PC-9 (cell line): ENCODE measurements at regions not wholly inside any gene's neighbourhood (a gene's known extent, or its start where the extent isn't known, plus 50 kb on each side); places are given as distances from the start of the nearest gene placed in this dataset.

Experiments
- BruUV-seq: library from RNA; stranded (reverse); fragments of 400-500 nt; replicated peaks from 2 replicates; lab custom pipeline; 2021; lab: Mats Ljungman, UMichigan
- CTCF ChIA-PET: fragments of 300-600 bp; sonication (Branson Sonifier 250); formaldehyde crosslinking; loops from one replicate; lab custom pipeline; 2022; ENCODE audit warnings: antibody characterized with exemption; lab: Charles Lee
- POLR2A ChIA-PET: fragments of 300-600 bp; sonication (Branson Sonifier 250); formaldehyde crosslinking; loops from one replicate; lab custom pipeline; 2022; ENCODE audit warnings: antibody characterized with exemption; ENCODE audit not compliant: unreplicated experiment; lab: Charles Lee
- DNase-seq, 2 experiments: peaks; one replicate each; pipeline versions ENCODE4 v3.0.0 to v3.0.0-alpha.2; 2015 to 2022; ENCODE audit warnings: mixed read lengths in 1 of 2
- H2AFZ ChIP-seq: fragments of 200-600 bp; sonication (generic); 2 replicates; pipeline ENCODE4 v1.8.1; 2017; ENCODE audit warnings: antibody characterized with exemption
- H3F3A ChIP-seq: fragments of 200-600 bp; sonication (generic); 2 replicates; pipeline ENCODE4 v1.8.1; 2017; ENCODE audit warnings: antibody characterized with exemption, mild to moderate bottlenecking, low read depth; ENCODE audit not compliant: insufficient read depth
- H3K27ac ChIP-seq: fragments of 200-600 bp; sonication (generic); 2 replicates; pipeline ENCODE4 v1.6.1; 2016; ENCODE audit warnings: mixed run types
- H3K27me3 ChIP-seq: fragments of 200-600 bp; sonication (generic); 2 replicates; pipeline ENCODE4 v1.6.1; 2016; ENCODE audit warnings: low read depth, mixed run types; ENCODE audit not compliant: insufficient read depth
- H3K36me3 ChIP-seq: fragments of 200-600 bp; sonication (generic); 2 replicates; pipeline ENCODE4 v1.6.1; 2016; ENCODE audit warnings: low read depth, mixed run types
- H3K4me1 ChIP-seq: fragments of 200-600 bp; sonication (generic); replicated peaks from 2 replicates; pipeline ENCODE4 v1.6.1; 2016; ENCODE audit warnings: mixed run types; ENCODE audit not compliant: insufficient read depth
- H3K4me2 ChIP-seq: fragments of 200-600 bp; sonication (generic); 2 replicates; pipeline ENCODE4 v1.6.1; 2017; ENCODE audit warnings: mixed run types
- H3K4me3 ChIP-seq: fragments of 200-600 bp; sonication (generic); 2 replicates; pipeline ENCODE4 v1.6.1; 2016; ENCODE audit warnings: mixed run types
- H3K79me2 ChIP-seq: fragments of 200-600 bp; sonication (generic); 2 replicates; pipeline ENCODE4 v1.6.1; 2017; ENCODE audit warnings: low read depth, mixed run types
- H3K9me2 ChIP-seq: fragments of 200-600 bp; sonication (generic); 2 replicates; pipeline ENCODE4 v1.8.1; 2017; ENCODE audit warnings: mild to moderate bottlenecking; ENCODE audit not compliant: insufficient read depth
- H3K9me3 ChIP-seq: fragments of 200-600 bp; sonication (generic); 2 replicates; pipeline ENCODE4 v1.8.1; 2016; ENCODE audit warnings: low read depth; ENCODE audit not compliant: insufficient read depth
- H4K20me1 ChIP-seq: fragments of 200-600 bp; sonication (generic); 2 replicates; pipeline ENCODE4 v1.8.1; 2017; ENCODE audit not compliant: insufficient read depth
- CTCF ChIP-seq: fragments of 200-600 bp; sonication (generic); conservative IDR thresholded peaks from 2 replicates; pipeline ENCODE4 v1.6.1; 2017; ENCODE audit warnings: mixed run types, antibody characterized with exemption, mild to moderate bottlenecking, moderate library complexity
- EZH2 ChIP-seq: fragments of 200-600 bp; sonication (generic); IDR thresholded peaks from 2 replicates; pipeline ENCODE4 v1.8.0; 2017; ENCODE audit warnings: antibody characterized with exemption, low read depth
- intact Hi-C: fragments of 100-400 bp; cut with micrococcal nuclease; formaldehyde crosslinking; loops from one replicate; pipeline ENCODE4 v1.10.0; 2022; ENCODE audit not compliant: unreplicated experiment

GRCh38 chrX:98338544-98338943 is 1454.8 kb downstream of the RPA4 start:
- intact Hi-C loops = no loop called here
- no peak overlapping the region for H3K4me3 ChIP-seq
- H2AFZ ChIP-seq = no peak overlapping the region
- H3K4me2 ChIP-seq = no peak overlapping the region
- no peaks in the 10 kb centered on the region for H3K36me3 ChIP-seq
- no peaks in the 10 kb centered on the region for H3K4me1 ChIP-seq
- no peaks in the 10 kb centered on the region for H4K20me1 ChIP-seq
- DNase-seq = no peak
- H3K9me3 ChIP-seq = no peaks in the 10 kb centered on the region
- TF ChIP-seq CTCF = no peak
- H3K27me3 ChIP-seq = no peaks in the 10 kb centered on the region
- POLR2A ChIA-PET = interaction anchor here (0.6 kb wide), 1 partner anchor 293 kb away, joined by 4 read pairs; no protein-coding TSS in a partner anchor
- CTCF ChIA-PET = no interaction called here
- no TSS peak for BruUV-seq
- no peaks in the 10 kb centered on the region for H3K9me2 ChIP-seq
- no peaks in the 10 kb centered on the region for H3F3A ChIP-seq
- no peak overlapping the region for H3K27ac ChIP-seq
- H3K79me2 ChIP-seq = no peaks in the 10 kb centered on the region

- CTCF ChIA-PET = no interaction called here
- Histone ChIP-seq H3K4me3 (no peak overlapping the region), H3K27me3 (no peaks in the 10 kb centered on the region), H3F3A (no peaks in the 10 kb centered on the region), H3K9me2 (no peaks in the 10 kb centered on the region), H3K4me2 (no peak overlapping the region), H3K4me1 (no peaks in the 10 kb centered on the region), H4K20me1 (no peaks in the 10 kb centered on the region), H3K79me2 (no peaks in the 10 kb centered on the region), H3K9me3 (no peaks in the 10 kb centered on the region), H2AFZ (no peak overlapping the region), H3K27ac (no peak overlapping the region), H3K36me3 (no peaks in the 10 kb centered on the region)
- POLR2A ChIA-PET = no interaction called here
- TF ChIP-seq EZH2 (no peak), CTCF (no peak)
- DNase-seq = no peak
- no TSS peak for BruUV-seq
- intact Hi-C loops = no loop called here
These were observed 1467.2 kb downstream of the RPA4 start for GRCh38 chrX:98350940-98351339.

GRCh38 chrX:98357146-98357545 is 1473.4 kb downstream of the RPA4 start:
- Histone ChIP-seq H3K36me3 (no peaks in the 10 kb centered on the region), H3K4me3 (no peak overlapping the region), H4K20me1 (no peaks in the 10 kb centered on the region), H3K9me3 (no peaks in the 10 kb centered on the region), H3K9me2 (no peaks in the 10 kb centered on the region), H3K4me1 (no peaks in the 10 kb centered on the region), H3K79me2 (no peaks in the 10 kb centered on the region), H3K27ac (no peak overlapping the region), H2AFZ (no peak overlapping the region), H3K27me3 (no peaks in the 10 kb centered on the region), H3K4me2 (no peak overlapping the region), H3F3A (no peaks in the 10 kb centered on the region)
- ChIA-PET CTCF (no interaction called here), POLR2A (no interaction called here)
- BruUV-seq = no TSS peak
- no peak for TF ChIP-seq EZH2
- no peak for TF ChIP-seq CTCF
- intact Hi-C loops = no loop called here
- no peak for DNase-seq
